BE2C (cell line): ENCODE measurements at regions not wholly inside any gene's neighbourhood (a gene's known extent, or its start where the extent isn't known, plus 50 kb on each side); places are given as distances from the start of the nearest gene placed in this dataset.

ENCODE experiments used
- DNase-seq: peaks from one replicate; pipeline ENCODE4 v3.0.0-alpha.2; 2020
- H3K27me3 ChIP-seq: fragments of 250-450 bp; sonication (Bioruptor Pico); 2 replicates; pipeline ENCODE4 v1.5.1; 2020; ENCODE audit warnings: mild to moderate bottlenecking
- H3K36me3 ChIP-seq: fragments of 250-450 bp; sonication (Bioruptor Pico); 2 replicates; pipeline ENCODE4 v1.5.1; 2020; ENCODE audit warnings: mild to moderate bottlenecking
- H3K4me1 ChIP-seq: fragments of 250-450 bp; sonication (Bioruptor Pico); 2 replicates; pipeline ENCODE4 v1.5.1; 2020
- H3K4me3 ChIP-seq: 2 replicates; pipeline ENCODE4 v1.5.1; 2011; ENCODE audit warnings: low read depth, low read length
- H3K9me3 ChIP-seq: fragments of 250-450 bp; sonication (Bioruptor Pico); 2 replicates; pipeline ENCODE4 v1.5.1; 2020
- CTCF ChIP-seq: IDR thresholded peaks from 2 replicates; pipeline ENCODE4 v1.5.1; 2012; ENCODE audit warnings: mild to moderate bottlenecking, low read depth, low read length

- no peak overlapping the region for H3K4me3 ChIP-seq
- H3K36me3 ChIP-seq: no peaks in the 10 kb centered on the region
- TF ChIP-seq CTCF: no peak
- no peaks in the 10 kb centered on the region for H3K27me3 ChIP-seq
- no peaks in the 10 kb centered on the region for H3K4me1 ChIP-seq
- H3K9me3 ChIP-seq: no peaks in the 10 kb centered on the region
- DNase-seq: no peak
Measured at GRCh38 chr15:97687654-97688053, 272.8 kb upstream of the ARRDC4 start.

GRCh38 chr15:97688177-97688576, 272.3 kb upstream of the ARRDC4 start:
- H3K9me3 ChIP-seq: no peaks in the 10 kb centered on the region
- H3K27me3 ChIP-seq: no peaks in the 10 kb centered on the region
- no peaks in the 10 kb centered on the region for H3K4me1 ChIP-seq
- TF ChIP-seq CTCF: no peak
- no peak overlapping the region for H3K4me3 ChIP-seq
- DNase-seq: no peak
- H3K36me3 ChIP-seq: no peaks in the 10 kb centered on the region

GRCh38 chr15:97688886-97689285, 271.6 kb upstream of the ARRDC4 start:
- H3K36me3 ChIP-seq: no peaks in the 10 kb centered on the region
- no peaks in the 10 kb centered on the region for H3K9me3 ChIP-seq
- no peak overlapping the region for H3K4me3 ChIP-seq
- DNase-seq: no peak
- TF ChIP-seq CTCF: no peak
- H3K4me1 ChIP-seq: no peaks in the 10 kb centered on the region
- H3K27me3 ChIP-seq: no peaks in the 10 kb centered on the region

GRCh38 chr15:97691078-97691477, 269.4 kb upstream of the ARRDC4 start:
- no peak for TF ChIP-seq CTCF
- Histone ChIP-seq H3K36me3 (no peaks in the 10 kb centered on the region), H3K27me3 (no peaks in the 10 kb centered on the region), H3K9me3 (no peaks in the 10 kb centered on the region), H3K4me1 (no peaks in the 10 kb centered on the region), H3K4me3 (no peak overlapping the region)
- DNase-seq: no peak

- no peak for TF ChIP-seq CTCF
- Histone ChIP-seq H3K27me3 (no peaks in the 10 kb centered on the region), H3K9me3 (no peaks in the 10 kb centered on the region), H3K4me3 (no peak overlapping the region), H3K4me1 (no peaks in the 10 kb centered on the region), H3K36me3 (no peaks in the 10 kb centered on the region)
- DNase-seq: no peak
Measured at GRCh38 chr15:97691799-97692198, 268.7 kb upstream of the ARRDC4 start.

GRCh38 chr15:97692301-97693015, 268.0 kb upstream of the ARRDC4 start:
- H3K36me3 ChIP-seq: no peaks in the 10 kb centered on the region
- no peaks in the 10 kb centered on the region for H3K27me3 ChIP-seq
- H3K4me1 ChIP-seq: no peaks in the 10 kb centered on the region
- H3K4me3 ChIP-seq: no peak overlapping the region
- DNase-seq: no peak
- no peaks in the 10 kb centered on the region for H3K9me3 ChIP-seq
- no peak for TF ChIP-seq CTCF
